ENCODE measurements at regions not wholly inside any gene's neighbourhood (a gene's known extent, or its start where the extent isn't known, plus 50 kb on each side); places are given as distances from the start of the nearest gene placed in this dataset.

DNA sequence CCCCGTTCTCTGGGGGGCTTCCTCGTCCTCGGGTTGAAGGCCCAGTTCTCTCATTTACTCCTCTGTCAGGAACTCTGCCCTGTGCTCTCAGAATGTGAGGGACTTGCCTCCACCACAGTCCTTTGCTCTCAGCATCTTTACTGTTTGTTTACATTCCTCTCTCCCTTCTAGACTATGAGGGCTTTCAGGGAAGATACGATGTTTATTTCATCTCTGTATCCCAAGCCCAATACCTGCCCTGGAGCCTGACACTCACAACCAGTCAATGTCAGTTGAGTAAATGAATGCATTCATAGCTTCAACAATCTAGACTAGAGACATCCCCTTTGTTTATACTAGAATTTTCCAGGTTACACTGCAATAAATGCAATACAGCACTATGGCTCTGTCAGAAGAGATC is 409.6 kb upstream of the CDH11 start:
- no peak overlapping the region for H3K4me3 ChIP-seq (ENCODE audit: low read length)
- no peaks in the 10 kb centered on the region for H3K4me1 ChIP-seq (ENCODE audit: control insufficient read depth, insufficient read depth, low read length)
- Mint-ChIP-seq H3K27ac (no peak overlapping the region), H3K27me3 (ENCODE audit: insufficient read depth) (peaks cover 3% of the 10 kb centered on the region), H3K9me3 (no peaks in the 10 kb centered on the region), H3K4me3 (no peak overlapping the region), H3K36me3 (ENCODE audit: low read depth) (no peaks in the 10 kb centered on the region), H3K4me1 (no peaks in the 10 kb centered on the region)
- no peak for DNase-seq
- TF ChIP-seq, protein P1, sequence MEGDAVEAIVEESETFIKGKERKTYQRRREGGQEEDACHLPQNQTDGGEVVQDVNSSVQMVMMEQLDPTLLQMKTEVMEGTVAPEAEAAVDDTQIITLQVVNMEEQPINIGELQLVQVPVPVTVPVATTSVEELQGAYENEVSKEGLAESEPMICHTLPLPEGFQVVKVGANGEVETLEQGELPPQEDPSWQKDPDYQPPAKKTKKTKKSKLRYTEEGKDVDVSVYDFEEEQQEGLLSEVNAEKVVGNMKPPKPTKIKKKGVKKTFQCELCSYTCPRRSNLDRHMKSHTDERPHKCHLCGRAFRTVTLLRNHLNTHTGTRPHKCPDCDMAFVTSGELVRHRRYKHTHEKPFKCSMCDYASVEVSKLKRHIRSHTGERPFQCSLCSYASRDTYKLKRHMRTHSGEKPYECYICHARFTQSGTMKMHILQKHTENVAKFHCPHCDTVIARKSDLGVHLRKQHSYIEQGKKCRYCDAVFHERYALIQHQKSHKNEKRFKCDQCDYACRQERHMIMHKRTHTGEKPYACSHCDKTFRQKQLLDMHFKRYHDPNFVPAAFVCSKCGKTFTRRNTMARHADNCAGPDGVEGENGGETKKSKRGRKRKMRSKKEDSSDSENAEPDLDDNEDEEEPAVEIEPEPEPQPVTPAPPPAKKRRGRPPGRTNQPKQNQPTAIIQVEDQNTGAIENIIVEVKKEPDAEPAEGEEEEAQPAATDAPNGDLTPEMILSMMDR (conservative IDR thresholded peaks at IDR 0.05) = no peak
- no peaks in the 10 kb centered on the region for H3K27me3 ChIP-seq (ENCODE audit: control insufficient read depth, insufficient read depth, low read length, poor library complexity, severe bottlenecking)
- no peak overlapping the region for H3K9ac ChIP-seq (ENCODE audit: extremely low read depth, low read length, poor library complexity, severe bottlenecking)
- WGBS, 2 experiments (ENCODE audit: insufficient coverage in 1 of 2, insufficient read length in 1 of 2) = 92 to 100% methylated on average over 2 to 4 of the region's 4 CpGs
- H3K36me3 ChIP-seq (ENCODE audit: control insufficient read depth, insufficient read depth, low read length) = no peaks in the 10 kb centered on the region
- H3K27ac ChIP-seq (ENCODE audit: low read depth, low read length) = no peak overlapping the region
- H3K9me3 ChIP-seq (ENCODE audit: control insufficient read depth, low read length) = no peaks in the 10 kb centered on the region

DNA sequence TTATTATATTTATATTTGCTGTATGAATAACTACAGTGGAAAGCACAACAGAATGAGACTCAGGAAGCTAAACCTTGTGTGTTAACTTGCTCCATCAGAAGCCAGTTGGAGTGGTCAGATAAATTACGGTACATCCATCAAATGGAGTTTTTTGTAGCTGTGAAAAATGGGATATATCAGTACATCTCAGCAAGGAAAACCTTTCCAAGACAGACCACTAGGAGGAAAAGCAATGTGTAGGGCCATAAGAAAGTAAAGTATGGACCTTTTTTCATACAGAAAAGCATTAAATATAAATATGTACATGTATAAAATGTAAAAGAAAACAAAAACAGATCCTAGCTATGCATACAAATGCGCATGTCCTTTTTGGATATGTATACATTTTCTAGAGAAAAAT is 403.8 kb upstream of the CDH11 start:
- WGBS, 2 experiments (ENCODE audit: insufficient coverage in 1 of 2, insufficient read length in 1 of 2) = 67 to 92% methylated on average over 1 of the region's 2 CpGs
- Histone ChIP-seq H3K27ac (ENCODE audit: low read depth, low read length) (no peak overlapping the region), H3K4me1 (ENCODE audit: control insufficient read depth, insufficient read depth, low read length) (peaks cover 3% of the 10 kb centered on the region), H3K27me3 (ENCODE audit: control insufficient read depth, insufficient read depth, low read length, poor library complexity, severe bottlenecking) (no peaks in the 10 kb centered on the region), H3K9ac (ENCODE audit: extremely low read depth, low read length, poor library complexity, severe bottlenecking) (no peak overlapping the region), H3K4me3 (ENCODE audit: low read length) (no peak overlapping the region), H3K36me3 (ENCODE audit: control insufficient read depth, insufficient read depth, low read length) (no peaks in the 10 kb centered on the region), H3K9me3 (ENCODE audit: control insufficient read depth, low read length) (no peaks in the 10 kb centered on the region)
- no peaks in the 10 kb centered on the region for H3K9me3 Mint-ChIP-seq
- peaks cover 18% of the 10 kb centered on the region for H3K4me1 Mint-ChIP-seq
- TF ChIP-seq, protein P1 (conservative IDR thresholded peaks at IDR 0.05) = peak; percentile 51
- no peak for DNase-seq
- no peak overlapping the region for H3K27ac Mint-ChIP-seq
- H3K27me3 Mint-ChIP-seq (ENCODE audit: insufficient read depth) = no peaks in the 10 kb centered on the region
- H3K4me3 Mint-ChIP-seq = no peak overlapping the region
- no peaks in the 10 kb centered on the region for H3K36me3 Mint-ChIP-seq (ENCODE audit: low read depth)

DNA sequence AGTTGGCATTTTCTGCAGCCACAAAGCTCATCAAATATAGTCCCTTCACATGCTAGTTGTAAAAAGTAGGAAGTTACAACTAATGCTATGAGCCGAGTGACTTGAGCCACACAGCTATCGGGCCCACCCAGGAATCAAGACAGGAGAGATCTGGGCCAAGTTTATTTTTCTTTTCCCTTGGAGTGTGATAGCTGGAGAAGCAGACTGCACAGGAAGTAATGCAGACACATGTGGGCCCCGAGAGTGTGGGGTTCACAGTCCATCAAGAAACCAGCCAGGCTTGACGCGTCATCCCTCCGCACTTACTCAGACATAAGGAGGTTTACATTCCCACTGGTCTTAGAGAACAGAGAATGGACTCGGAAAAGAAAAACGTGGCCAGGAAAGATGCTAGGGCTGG is 403.1 kb upstream of the CDH11 start:
- TF ChIP-seq, protein P1 (conservative IDR thresholded peaks at IDR 0.05) = no peak
- 88 to 91% methylated on average over 7 to 8 of the region's 8 CpGs for WGBS, 2 experiments (ENCODE audit: insufficient coverage in 1 of 2, insufficient read length in 1 of 2)
- H3K36me3 ChIP-seq (ENCODE audit: control insufficient read depth, insufficient read depth, low read length) = no peaks in the 10 kb centered on the region
- no peak overlapping the region for H3K9ac ChIP-seq (ENCODE audit: extremely low read depth, low read length, poor library complexity, severe bottlenecking)
- H3K9me3 Mint-ChIP-seq = no peaks in the 10 kb centered on the region
- DNase-seq = no peak
- no peak overlapping the region for H3K27ac Mint-ChIP-seq
- H3K4me1 Mint-ChIP-seq = peaks cover 26% of the 10 kb centered on the region
- H3K9me3 ChIP-seq (ENCODE audit: control insufficient read depth, low read length) = no peaks in the 10 kb centered on the region
- no peak overlapping the region for H3K4me3 ChIP-seq (ENCODE audit: low read length)
- no peaks in the 10 kb centered on the region for H3K36me3 Mint-ChIP-seq (ENCODE audit: low read depth)
- H3K27ac ChIP-seq (ENCODE audit: low read depth, low read length) = no peak overlapping the region
- H3K27me3 Mint-ChIP-seq (ENCODE audit: insufficient read depth) = no peaks in the 10 kb centered on the region
- no peaks in the 10 kb centered on the region for H3K27me3 ChIP-seq (ENCODE audit: control insufficient read depth, insufficient read depth, low read length, poor library complexity, severe bottlenecking)
- H3K4me1 ChIP-seq (ENCODE audit: control insufficient read depth, insufficient read depth, low read length) = peaks cover 11% of the 10 kb centered on the region
- no peak overlapping the region for H3K4me3 Mint-ChIP-seq

Data from endodermal cell (in vitro differentiated cells).